H9 (cell line): ENCODE measurements at regions not wholly inside any gene's neighbourhood (a gene's known extent, or its start where the extent isn't known, plus 50 kb on each side); places are given as distances from the start of the nearest gene placed in this dataset.

Experiments used
- DNase-seq: peaks from one replicate; pipeline ENCODE4 v3.0.0-alpha.2; 2017
- H2AFZ ChIP-seq: one replicate; pipeline ENCODE4 v1.6.1; 2013; ENCODE audit warnings: mild to moderate bottlenecking, low read length, control low read depth, moderate library complexity
- H2AK5ac ChIP-seq: 2 replicates; pipeline ENCODE4 v1.6.1; 2013; ENCODE audit warnings: low read length, control low read depth, mixed read lengths; ENCODE audit not compliant: insufficient read length
- H2BK120ac ChIP-seq: one replicate; pipeline ENCODE4 v1.6.1; 2013; ENCODE audit warnings: low read depth, mild to moderate bottlenecking, low read length, control low read depth, inconsistent platforms; ENCODE audit not compliant: poor library complexity, severe bottlenecking
- H2BK12ac ChIP-seq: 2 replicates; pipeline ENCODE4 v1.6.1; 2013; ENCODE audit warnings: low read length, control low read depth, mixed read lengths, low read depth; ENCODE audit not compliant: insufficient read length
- H2BK15ac ChIP-seq: 2 replicates; pipeline ENCODE4 v1.6.1; 2013; ENCODE audit warnings: low read depth, low read length, control low read depth
- H2BK20ac ChIP-seq: one replicate; pipeline ENCODE4 v1.6.1; 2013; ENCODE audit warnings: low read depth, mild to moderate bottlenecking, low read length, control low read depth, inconsistent platforms; ENCODE audit not compliant: poor library complexity, severe bottlenecking
- H2BK5ac ChIP-seq: 2 replicates; pipeline ENCODE4 v1.6.1; 2013; ENCODE audit warnings: low read length, control low read depth, mixed read lengths; ENCODE audit not compliant: insufficient read length
- H3K14ac ChIP-seq: 2 replicates; pipeline ENCODE4 v1.6.1; 2013; ENCODE audit warnings: low read length, control low read depth; ENCODE audit not compliant: insufficient read depth
- H3K18ac ChIP-seq: 2 replicates; pipeline ENCODE4 v1.6.1; 2013; ENCODE audit warnings: low read depth, mild to moderate bottlenecking, mixed read lengths, low read length, control low read depth; ENCODE audit not compliant: insufficient read length
- H3K23ac ChIP-seq: 2 replicates; pipeline ENCODE4 v1.6.1; 2013; ENCODE audit warnings: low read length, control low read depth, mixed read lengths, low read depth; ENCODE audit not compliant: insufficient read length
- H3K23me2 ChIP-seq: 2 replicates; pipeline ENCODE4 v1.6.1; 2013; ENCODE audit warnings: low read depth, mild to moderate bottlenecking, mixed read lengths, low read length, control low read depth; ENCODE audit not compliant: insufficient read length, poor library complexity, severe bottlenecking
- H3K27ac ChIP-seq: 2 replicates; pipeline ENCODE4 v1.5.1; 2013; ENCODE audit warnings: low read length, control low read depth, mixed read lengths, low read depth; ENCODE audit not compliant: insufficient read length
- H3K27me3 ChIP-seq: 2 replicates; pipeline ENCODE4 v1.6.1; 2013; ENCODE audit warnings: low read length, control low read depth, inconsistent platforms; ENCODE audit not compliant: insufficient read depth
- H3K4ac ChIP-seq: 2 replicates; pipeline ENCODE4 v1.6.1; 2013; ENCODE audit warnings: low read depth, mild to moderate bottlenecking, control low read depth, inconsistent platforms, low read length, moderate library complexity
- H3K4me1 ChIP-seq: 2 replicates; pipeline ENCODE4 v1.6.1; 2013; ENCODE audit warnings: low read length, control low read depth, inconsistent platforms; ENCODE audit not compliant: insufficient read depth
- H3K4me2 ChIP-seq: 2 replicates; pipeline ENCODE4 v1.6.1; 2013; ENCODE audit warnings: low read length, control low read depth, mixed read lengths; ENCODE audit not compliant: insufficient read length, insufficient read depth
- H3K56ac ChIP-seq: 2 replicates; pipeline ENCODE4 v1.6.1; 2013; ENCODE audit warnings: low read depth, mild to moderate bottlenecking, mixed read lengths, low read length, control low read depth; ENCODE audit not compliant: insufficient read length
- H3K79me1 ChIP-seq: 2 replicates; pipeline ENCODE4 v1.6.1; 2013; ENCODE audit warnings: low read depth, mild to moderate bottlenecking, moderate library complexity, low read length, control low read depth, inconsistent platforms; ENCODE audit not compliant: insufficient read depth, poor library complexity, severe bottlenecking
- H3K79me2 ChIP-seq: 2 replicates; pipeline ENCODE4 v1.6.1; 2013; ENCODE audit warnings: low read length, control low read depth, inconsistent platforms; ENCODE audit not compliant: insufficient read depth
- H3K9ac ChIP-seq: 2 replicates; pipeline ENCODE4 v1.6.1; 2013; ENCODE audit warnings: low read length, control low read depth, mixed read lengths; ENCODE audit not compliant: insufficient read length; ENCODE audit errors: extremely low read depth
- H3K9me3 ChIP-seq: one replicate; pipeline ENCODE4 v1.6.1; 2013; ENCODE audit warnings: low read depth, low read length, inconsistent platforms; ENCODE audit not compliant: control insufficient read depth
- H3T11ph ChIP-seq: one replicate; pipeline ENCODE4 v1.6.1; 2013; ENCODE audit warnings: mild to moderate bottlenecking, low read length, control low read depth, inconsistent platforms
- H4K20me1 ChIP-seq: one replicate; pipeline ENCODE4 v1.6.1; 2013; ENCODE audit not compliant: control insufficient read depth, insufficient read length, insufficient read depth
- H4K5ac ChIP-seq: 2 replicates; pipeline ENCODE4 v1.6.1; 2013; ENCODE audit warnings: low read depth, mild to moderate bottlenecking, mixed read lengths, low read length, control low read depth; ENCODE audit not compliant: insufficient read length
- H4K8ac ChIP-seq: replicated peaks from 2 replicates; pipeline ENCODE4 v1.6.1; 2013; ENCODE audit warnings: low read length, control low read depth, mixed read lengths, low read depth; ENCODE audit not compliant: insufficient read length
- H4K91ac ChIP-seq: 2 replicates; pipeline ENCODE4 v1.6.1; 2013; ENCODE audit warnings: low read depth, mild to moderate bottlenecking, moderate library complexity, mixed read lengths, low read length, control low read depth; ENCODE audit not compliant: insufficient read length
- H3K27ac Mint-ChIP-seq, 3 experiments: 2 replicates in 2 of 3; 3 replicates in 1 of 3; pipeline ENCODE4 v1.8.0; 2020 to 2021; ENCODE audit warnings: mixed read lengths in 3 of 3, mild to moderate bottlenecking in 1 of 3, moderate library complexity in 1 of 3
- H3K27me3 Mint-ChIP-seq: 2 replicates; pipeline ENCODE4 v1.8.0; 2021; ENCODE audit warnings: low read depth, mild to moderate bottlenecking, moderate library complexity, mixed read lengths
- H3K36me3 Mint-ChIP-seq, 3 experiments: 2 replicates in 2 of 3; 3 replicates in 1 of 3; pipeline ENCODE4 v1.8.0; 2020 to 2021; ENCODE audit warnings: low read depth in 3 of 3, mixed read lengths in 3 of 3; ENCODE audit not compliant: insufficient read depth in 1 of 3
- H3K4me1 Mint-ChIP-seq, 2 experiments: 2 replicates each; pipeline ENCODE4 v1.8.0; 2020; ENCODE audit warnings: mixed read lengths in 2 of 2
- H3K4me3 Mint-ChIP-seq, 2 experiments: 2 replicates in 1 of 2; 3 replicates in 1 of 2; pipeline ENCODE4 v1.8.0; 2020 to 2021; ENCODE audit warnings: mild to moderate bottlenecking in 2 of 2, mixed read lengths in 2 of 2, moderate library complexity in 1 of 2
- H3K9me3 Mint-ChIP-seq, 2 experiments: 2 replicates in 1 of 2; 3 replicates in 1 of 2; pipeline ENCODE4 v1.8.0; 2020; ENCODE audit warnings: mild to moderate bottlenecking in 2 of 2, mixed read lengths in 2 of 2, moderate library complexity in 1 of 2
- CTCF ChIP-seq: fragments of 200-600 bp; sonication (generic); conservative IDR thresholded peaks from 3 replicates; pipeline ENCODE4 v1.8.0; 2021; ENCODE audit warnings: antibody characterized with exemption, mild to moderate bottlenecking
- WGBS: extraction: QIAGEN DNeasy Blood & Tissue Kit; methylation state at CpG from one replicate; pipeline ENCODE4 v1.1.7; 2013; ENCODE audit warnings: missing lambda C conversion rate, low lambda C conversion rate, mixed read lengths; ENCODE audit not compliant: insufficient read length; ENCODE audit errors: extremely low coverage; 5-methylcytosine and 5-hydroxymethylcytosine counted together

DNA sequence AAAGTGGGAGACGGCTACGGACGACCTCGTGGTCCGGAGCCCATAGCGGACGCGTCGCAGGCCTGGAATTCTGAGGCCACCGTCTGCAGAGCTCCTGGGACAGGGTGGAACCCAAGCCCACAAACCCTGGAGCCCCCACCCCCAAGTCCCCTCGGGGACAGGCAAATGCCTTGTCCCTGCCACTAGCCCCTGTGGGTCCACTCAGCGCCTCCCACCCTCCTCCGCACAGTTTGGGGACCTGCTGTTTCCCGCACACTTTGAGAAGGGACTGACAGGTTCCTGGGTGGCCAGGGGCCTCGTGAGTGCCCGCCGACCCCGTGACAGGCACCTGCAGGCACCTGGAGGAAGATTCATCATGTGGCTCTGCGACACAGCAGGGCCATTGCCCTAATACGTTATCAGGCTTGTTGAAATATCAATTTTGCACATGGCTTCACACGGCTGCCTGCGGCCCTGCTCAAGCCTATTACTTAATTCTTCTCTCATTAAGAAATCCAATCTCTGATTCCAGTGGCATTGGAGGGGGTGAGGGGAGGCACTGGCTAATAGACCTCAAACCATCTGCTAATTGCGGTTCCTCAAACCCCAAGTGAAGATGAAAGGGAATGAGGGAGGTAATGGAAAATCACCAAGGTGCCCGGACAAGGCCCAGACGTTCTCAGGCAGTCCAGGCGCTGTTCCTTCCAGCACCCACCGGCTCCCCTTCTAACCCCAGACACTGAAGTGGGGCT, 672.5 kb downstream of the BRD1 start:
- H3K4me1 Mint-ChIP-seq = peaks cover 7 to 20% of the 10 kb centered on the region in 2 experiments
- H2AK5ac ChIP-seq = no peak overlapping the region
- no peak for TF ChIP-seq CTCF

More for the DNA sequence above, 672.5 kb downstream of the BRD1 start:
- Histone ChIP-seq H3K4ac (no peak overlapping the region), H4K5ac (no peak overlapping the region), H4K8ac (no peak overlapping the region), H3K27me3 (no peaks in the 10 kb centered on the region), H2AFZ (no peak overlapping the region), H3K23ac (no peak overlapping the region), H2BK120ac (no peak overlapping the region), H3K9ac (no peak overlapping the region), H3K4me2 (no peak overlapping the region), H3T11ph (no peak overlapping the region), H3K9me3 (no peaks in the 10 kb centered on the region), H3K79me2 (no peaks in the 10 kb centered on the region), H3K79me1 (no peaks in the 10 kb centered on the region), H4K91ac (no peak overlapping the region), H2BK15ac (no peak overlapping the region), H4K20me1 (no peaks in the 10 kb centered on the region), H3K18ac (no peak overlapping the region), H3K23me2 (no peaks in the 10 kb centered on the region), H2BK20ac (no peak overlapping the region), H3K27ac (no peak overlapping the region), H2BK5ac (no peak overlapping the region), H3K14ac (no peak overlapping the region), H3K56ac (no peak overlapping the region), H2BK12ac (no peak overlapping the region), H3K4me1 (no peaks in the 10 kb centered on the region; the same call in 1 of the 2 replicates)
- peaks cover 3% of the 10 kb centered on the region; the same call in 1 of the 2 replicates for H3K27me3 Mint-ChIP-seq
- H3K36me3 Mint-ChIP-seq = no peaks in the 10 kb centered on the region; a peak in 1 of 7 replicates
- H3K9me3 Mint-ChIP-seq = no peaks in the 10 kb centered on the region
- no peak for DNase-seq
- H3K27ac Mint-ChIP-seq = no peak overlapping the region
- H3K4me3 Mint-ChIP-seq = no peak overlapping the region
- no CpG with 5 or more reads among the region's 27 CpGs for WGBS
